Hematopoietic multipotent progenitor cell treated with erythropoietin and hydrocortisone succinate and interleukin-3 and kit ligand, for 8 days (in vitro differentiated cells): ENCODE measurements at regions not wholly inside any gene's neighbourhood (a gene's known extent, or its start where the extent isn't known, plus 50 kb on each side); places are given as distances from the start of the nearest gene placed in this dataset.
"Not testable (repeated sequence)": the region's sequence is repeated elsewhere in the genome, so short reads cannot be mapped to it uniquely, and the experiment has no call there.

Experiments used
- DNase-seq: peaks from one replicate; pipeline ENCODE4 v3.0.0-alpha.2; 2015

GRCh38 chr21:16426936-16427335 lies 697.2 kb downstream of the USP25 start:
- no peak for DNase-seq

GRCh38 chr21:16427587-16428087 lies 697.9 kb downstream of the USP25 start:
- no peak for DNase-seq

GRCh38 chr21:16437586-16437985 lies 707.8 kb downstream of the USP25 start:
- DNase-seq = peak; percentile 8

GRCh38 chr21:16438761-16439160 lies 709.0 kb downstream of the USP25 start:
- no peak for DNase-seq

- no peak for DNase-seq
Measured at GRCh38 chr21:16441789-16442188, 712.0 kb downstream of the USP25 start.

- no peak for DNase-seq
Measured at GRCh38 chr21:16454399-16454798, 724.6 kb downstream of the USP25 start.

GRCh38 chr21:16455526-16455925 lies 725.7 kb downstream of the USP25 start:
- no peak for DNase-seq

- DNase-seq = no peak
Measured at GRCh38 chr21:16455978-16456377, 726.2 kb downstream of the USP25 start.

GRCh38 chr21:16457498-16457897 lies 727.7 kb downstream of the USP25 start:
- no peak for DNase-seq

GRCh38 chr21:16460936-16461335 lies 731.2 kb downstream of the USP25 start:
- no peak for DNase-seq

- not testable (repeated sequence) for DNase-seq
Measured at GRCh38 chr21:16464211-16464889, 734.6 kb downstream of the USP25 start.

- DNase-seq = no peak
Measured at GRCh38 chr21:16468184-16468583, 738.4 kb downstream of the USP25 start.

- no peak for DNase-seq
Measured at GRCh38 chr21:16473988-16474387, 744.2 kb downstream of the USP25 start.

- no peak for DNase-seq
Measured at GRCh38 chr21:16476056-16476825, 746.5 kb downstream of the USP25 start.

- no peak for DNase-seq
Measured at GRCh38 chr21:16488042-16488441, 758.3 kb downstream of the USP25 start.

GRCh38 chr21:16492356-16492755 lies 762.6 kb downstream of the USP25 start:
- no peak for DNase-seq

GRCh38 chr21:16492892-16493291 lies 763.1 kb downstream of the USP25 start:
- no peak for DNase-seq

GRCh38 chr21:16496609-16497008 lies 766.8 kb downstream of the USP25 start:
- no peak for DNase-seq

- no peak for DNase-seq
Measured at GRCh38 chr21:16500271-16500670, 770.5 kb downstream of the USP25 start.

- DNase-seq = no peak
Measured at GRCh38 chr21:16502273-16502672, 772.5 kb downstream of the USP25 start.

- no peak for DNase-seq
Measured at GRCh38 chr21:16502897-16503296, 773.1 kb downstream of the USP25 start.

- no peak for DNase-seq
Measured at GRCh38 chr21:16504281-16504680, 774.5 kb downstream of the USP25 start.

- DNase-seq = no peak
Measured at GRCh38 chr21:16504766-16505165, 775.0 kb downstream of the USP25 start.

- DNase-seq = no peak
Measured at GRCh38 chr21:16509476-16509875, 779.7 kb downstream of the USP25 start.
